Uterus (tissue), 2 donors: ENCODE measurements at regions not wholly inside any gene's neighbourhood (a gene's known extent, or its start where the extent isn't known, plus 50 kb on each side); places are given as distances from the start of the nearest gene placed in this dataset.

ENCODE experiments used
- CTCF ChIP-seq, 4 experiments: fragments of 200-600 bp in 2 of 4; fragments of 450-650 bp in 2 of 4; sonication (generic) in 2 of 4; IDR thresholded peaks; one replicate each; pipeline ENCODE4 v1.5.1; 2016 to 2019; ENCODE audit warnings: antibody characterized with exemption in 4 of 4, mild to moderate bottlenecking in 2 of 4, moderate library complexity in 1 of 4
- POLR2A ChIP-seq, 2 donors: fragments of 450-650 bp; IDR thresholded peaks; one replicate each; pipeline ENCODE4 v1.6.1; 2016; ENCODE audit warnings: antibody characterized with exemption in 2 of 2, mild to moderate bottlenecking in 1 of 2, moderate library complexity in 1 of 2

DNA sequence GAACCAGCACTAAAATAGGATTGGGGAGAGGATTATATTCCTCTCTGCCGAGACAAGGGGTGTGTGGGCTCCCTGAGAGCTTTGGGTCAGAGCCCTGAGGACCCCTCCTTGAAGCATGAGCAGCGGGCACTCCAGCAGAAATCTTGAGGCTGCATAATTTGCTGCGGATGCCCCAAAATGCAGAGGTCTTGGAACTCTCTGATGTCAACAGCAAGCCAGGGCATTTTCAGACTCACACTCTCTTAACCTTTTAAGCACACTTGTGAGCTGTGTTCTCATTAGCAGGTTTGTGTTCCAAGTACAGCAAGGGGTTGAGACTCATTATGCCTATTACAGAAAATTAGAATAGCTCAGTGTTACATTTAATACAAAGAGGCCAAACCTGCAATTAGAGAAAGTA is 513.0 kb upstream of the ADAMTS16 start:
- TF ChIP-seq POLR2A (IDR thresholded peaks at IDR 0.05) (no peak), CTCF (IDR thresholded peaks at IDR 0.05) (no peak)
